HCT116 (cell line): ENCODE measurements at regions not wholly inside any gene's neighbourhood (a gene's known extent, or its start where the extent isn't known, plus 50 kb on each side); places are given as distances from the start of the nearest gene placed in this dataset.

Source experiments
- ATAC-seq: fragments of 200-7000 bp; cut with Tn5 transposase; 2 replicates; pipeline ENCODE4 v1.9.1; 2020; ENCODE audit warnings: mild to moderate bottlenecking, moderate library complexity
- BruUV-seq: library from RNA; stranded (reverse); fragments of 400-500 nt; replicated peaks from 2 replicates; lab custom pipeline; 2021; lab: Mats Ljungman, UMichigan
- CTCF ChIA-PET: fragments of 300-600 bp; sonication (Branson Sonifier 250); formaldehyde crosslinking; loops from one replicate; lab custom pipeline; 2021; ENCODE audit warnings: antibody characterized with exemption; lab: Charles Lee
- POLR2A ChIA-PET: fragments of 300-600, 350-600 bp; sonication (Branson Sonifier 250); formaldehyde crosslinking; loops from one replicate; lab custom pipeline; 2021; ENCODE audit warnings: antibody characterized with exemption; lab: Charles Lee
- RAD21 ChIA-PET, 2 experiments: fragments of 300-600 bp; sonication (Branson Sonifier 250); formaldehyde crosslinking; loops; one replicate each; lab custom pipeline; 2023; ENCODE audit warnings: low total read pairs in 2 of 2; ENCODE audit not compliant: uncharacterized antibody in 2 of 2, unreplicated experiment in 2 of 2, low non-redundant PET in 1 of 2; lab: Charles Lee
- DNase-seq: peaks from one replicate; pipeline ENCODE4 v3.0.0-alpha.2; 2010; ENCODE audit warnings: low read depth, low spot score
- H2AFZ ChIP-seq: fragments of 200-600 bp; shearing (Covaris generic), sonication (generic); 2 replicates; pipeline ENCODE4 v1.6.1; 2017; ENCODE audit warnings: low read depth, mixed run types, mixed read lengths, antibody characterized with exemption, low read length; ENCODE audit not compliant: poor library complexity, severe bottlenecking
- H3K27ac ChIP-seq: 2 replicates; pipeline ENCODE4 v1.5.1; 2012; ENCODE audit warnings: low read depth, low read length
- H3K27me3 ChIP-seq: fragments of 200-600 bp; sonication (generic); 2 replicates; pipeline ENCODE4 v1.6.1; 2016; ENCODE audit warnings: mixed run types, low read length, mixed read lengths; ENCODE audit not compliant: insufficient read depth
- H3K36me3 ChIP-seq, 2 experiments: fragments of 200-500 bp in 1 of 2; fragments of 200-600 bp in 1 of 2; sonication (Bioruptor generic) in 1 of 2; sonication (generic) in 1 of 2; 2 replicates each; pipeline versions ENCODE4 v1.5.1 to v1.6.1; 2014 to 2016; ENCODE audit warnings: low read length in 2 of 2, inconsistent platforms in 1 of 2, mixed read lengths in 1 of 2, mixed run types in 1 of 2; ENCODE audit not compliant: insufficient read depth in 2 of 2, control insufficient read depth in 1 of 2
- H3K4me1 ChIP-seq, 2 experiments: fragments of 200-600 bp in 1 of 2; sonication (generic) in 1 of 2; 2 replicates each; pipeline versions ENCODE4 v1.5.1 to v1.6.1; 2012 to 2017; ENCODE audit warnings: low read length in 2 of 2, inconsistent platforms in 1 of 2, mild to moderate bottlenecking in 1 of 2, mixed read lengths in 1 of 2, mixed run types in 1 of 2, moderate library complexity in 1 of 2; ENCODE audit not compliant: insufficient read depth in 2 of 2, control insufficient read depth in 1 of 2
- H3K4me2 ChIP-seq: fragments of 200-600 bp; sonication (generic); 2 replicates; pipeline ENCODE4 v1.6.1; 2017; ENCODE audit warnings: mixed run types, low read length, mixed read lengths
- H3K4me3 ChIP-seq, 2 experiments: fragments of 200-600 bp in 1 of 2; sonication (generic) in 1 of 2; replicated peaks in 1 of 2; 2 replicates each; pipeline ENCODE4 v1.5.1; 2011 to 2016; ENCODE audit warnings: low read length in 2 of 2, control low read depth in 1 of 2, low read depth in 1 of 2, mild to moderate bottlenecking in 1 of 2, mixed read lengths in 1 of 2, mixed run types in 1 of 2
- H3K79me2 ChIP-seq: fragments of 200-600 bp; sonication (generic); 2 replicates; pipeline ENCODE4 v1.6.1; 2017; ENCODE audit warnings: mild to moderate bottlenecking, mixed run types, low read length, moderate library complexity, mixed read lengths; ENCODE audit not compliant: insufficient read depth
- H3K9ac ChIP-seq: fragments of 200-600 bp; sonication (generic); 2 replicates; pipeline ENCODE4 v1.6.1; 2016; ENCODE audit warnings: low read length, mixed read lengths
- H3K9me2 ChIP-seq: fragments of 200-600 bp; sonication (generic), shearing (Covaris generic); 2 replicates; pipeline ENCODE4 v1.6.1; 2017; ENCODE audit warnings: mixed run types, mild to moderate bottlenecking, moderate library complexity; ENCODE audit not compliant: insufficient read depth
- H3K9me3 ChIP-seq, 2 experiments: fragments of 200-500 bp in 1 of 2; fragments of 200-600 bp in 1 of 2; sonication (Bioruptor generic) in 1 of 2; sonication (generic) in 1 of 2; 2 replicates each; pipeline ENCODE4 v1.6.1; 2014 to 2017; ENCODE audit warnings: low read length in 2 of 2, mixed read lengths in 2 of 2, inconsistent platforms in 1 of 2, low read depth in 1 of 2, mild to moderate bottlenecking in 1 of 2, mixed run types in 1 of 2, moderate library complexity in 1 of 2; ENCODE audit not compliant: control insufficient read depth in 1 of 2, insufficient read depth in 1 of 2
- H4K20me1 ChIP-seq: fragments of 200-600 bp; sonication (generic), shearing (Covaris generic); 2 replicates; pipeline ENCODE4 v1.6.1; 2017; ENCODE audit warnings: mixed run types, mild to moderate bottlenecking, moderate library complexity; ENCODE audit not compliant: insufficient read depth
- CEBPB ChIP-seq: IDR thresholded peaks from 2 replicates; pipeline ENCODE4 v1.6.1; 2012; ENCODE audit warnings: low read depth
- EGR1 ChIP-seq: IDR thresholded peaks from 2 replicates; pipeline ENCODE4 v1.6.1; 2012; ENCODE audit warnings: low read depth
- EZH2phosphoT487 ChIP-seq: fragments of 200-600 bp; IDR thresholded peaks from 2 replicates; pipeline ENCODE4 v1.6.1; 2018; ENCODE audit warnings: antibody characterized with exemption, borderline replicate concordance
- JUND ChIP-seq: IDR thresholded peaks from 2 replicates; pipeline ENCODE4 v1.6.1; 2012
- POLR2AphosphoS5 ChIP-seq: IDR thresholded peaks from 2 replicates; pipeline ENCODE4 v1.6.1; 2011; ENCODE audit warnings: mild to moderate bottlenecking, low read depth, low read length, moderate library complexity
- RAD21 ChIP-seq: IDR thresholded peaks from 2 replicates; pipeline ENCODE4 v1.6.1; 2012; ENCODE audit warnings: low read depth, mild to moderate bottlenecking
- REST ChIP-seq: IDR thresholded peaks from 2 replicates; pipeline ENCODE4 v1.6.1; 2012; ENCODE audit warnings: low read depth
- SIN3A ChIP-seq: IDR thresholded peaks from 2 replicates; pipeline ENCODE4 v1.6.1; 2012; ENCODE audit warnings: low read depth
- SP1 ChIP-seq: IDR thresholded peaks from 2 replicates; pipeline ENCODE4 v1.6.1; 2012; ENCODE audit warnings: low read depth
- SRF ChIP-seq: IDR thresholded peaks from 2 replicates; pipeline ENCODE4 v1.6.1; 2012; ENCODE audit warnings: low read depth
- ZFX ChIP-seq: fragments of 450-650 bp; IDR thresholded peaks from 2 replicates; pipeline ENCODE4 v1.6.1; 2017
- intact Hi-C: fragments of 100-400 bp; cut with micrococcal nuclease; formaldehyde crosslinking; loops from 2 replicates; pipeline ENCODE4 v1.10.0; 2022
- TF ChIP-seq, protein P1 (sequence below): IDR thresholded peaks from 2 replicates; pipeline ENCODE4 v1.6.1; 2012

DNA sequence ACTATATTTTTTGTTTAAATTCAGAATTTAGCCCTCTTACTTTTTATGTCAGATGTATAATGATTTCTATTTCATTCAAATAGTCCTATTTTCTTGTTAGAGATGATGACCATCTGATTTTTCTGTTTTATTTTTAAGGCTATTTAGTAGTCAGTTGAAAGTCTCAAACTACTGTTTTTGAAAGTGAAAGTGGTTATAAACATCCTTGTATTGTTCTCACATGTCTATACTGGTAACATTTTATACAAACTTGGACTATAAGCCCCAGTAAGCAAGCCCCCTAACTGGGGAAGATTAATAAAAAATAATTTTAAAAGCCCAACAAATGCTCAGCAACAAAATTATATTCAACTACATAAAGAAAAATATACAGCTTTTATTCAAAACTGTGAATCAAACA is 271.3 kb upstream of the RGS18 start:
- ATAC-seq, result no peak
- Histone ChIP-seq H3K9ac (no peak overlapping the region), H3K4me2 (no peak overlapping the region), H4K20me1 (no peaks in the 10 kb centered on the region), H3K27me3 (no peaks in the 10 kb centered on the region), H3K4me3 (no peak overlapping the region), H2AFZ (peak overlapping the region; percentile 28), H3K4me1 (no peaks in the 10 kb centered on the region), H3K36me3 (no peaks in the 10 kb centered on the region), H3K9me2 (no peaks in the 10 kb centered on the region), H3K9me3 (no peaks in the 10 kb centered on the region), H3K27ac (no peak overlapping the region), H3K79me2 (no peaks in the 10 kb centered on the region)
- DNase-seq, result no peak
- intact Hi-C loops, result no loop called here
- RAD21 ChIA-PET, result no interaction called here
- POLR2A ChIA-PET, result no interaction called here
- TF ChIP-seq REST, result no peak
- TF ChIP-seq RAD21, result no peak
- no peak for TF ChIP-seq JUND
- no peak for TF ChIP-seq SIN3A
- no peak for TF ChIP-seq EGR1
- TF ChIP-seq SP1, result no peak
- no peak for TF ChIP-seq CEBPB
- TF ChIP-seq, protein P1, sequence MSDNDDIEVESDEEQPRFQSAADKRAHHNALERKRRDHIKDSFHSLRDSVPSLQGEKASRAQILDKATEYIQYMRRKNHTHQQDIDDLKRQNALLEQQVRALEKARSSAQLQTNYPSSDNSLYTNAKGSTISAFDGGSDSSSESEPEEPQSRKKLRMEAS, result no peak
- no peak for TF ChIP-seq POLR2AphosphoS5
- TF ChIP-seq EZH2phosphoT487, result no peak
- TF ChIP-seq SRF, result no peak
- no peak for TF ChIP-seq ZFX
- no TSS peak for BruUV-seq
- CTCF ChIA-PET, result no interaction called here
